Left renal pelvis (tissue), 4 donors: ENCODE measurements at regions not wholly inside any gene's neighbourhood (a gene's known extent, or its start where the extent isn't known, plus 50 kb on each side); places are given as distances from the start of the nearest gene placed in this dataset.

Experiments
- DNase-seq, 4 donors: peaks; one replicate each; pipeline ENCODE4 v3.0.0-alpha.2; 2013; ENCODE audit warnings: low read depth in 4 of 4, low spot score in 3 of 4

GRCh38 chr17:69928611-69929010, 146.4 kb upstream of the KCNJ16 start:
- no peak for DNase-seq

DNA sequence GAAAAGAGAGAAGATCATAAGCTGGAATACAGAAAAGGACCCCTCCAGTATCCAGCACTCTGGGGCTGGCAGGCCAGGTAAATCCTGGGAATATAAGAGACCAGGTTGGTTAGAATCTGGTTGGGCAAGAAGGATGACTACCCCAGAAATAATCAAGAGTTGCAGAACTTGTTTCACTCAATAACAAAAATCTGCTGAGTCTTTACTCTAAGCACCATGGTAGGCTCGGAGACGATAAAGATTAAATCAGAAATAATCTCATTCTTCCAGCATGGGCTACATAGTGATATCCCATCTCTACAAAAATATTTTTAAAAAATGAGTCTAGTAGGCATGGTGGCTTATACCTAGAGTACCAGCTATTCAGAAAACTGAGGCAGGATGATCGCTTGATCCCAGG, 138.0 kb upstream of the KCNJ16 start:
- DNase-seq = no peak

- no peak for DNase-seq
These were observed 132.0 kb upstream of the KCNJ16 start for GRCh38 chr17:69943058-69943457.

- DNase-seq = no peak
These were observed 130.6 kb upstream of the KCNJ16 start for GRCh38 chr17:69944406-69944805.

- no peak for DNase-seq
These were observed 129.3 kb upstream of the KCNJ16 start for GRCh38 chr17:69945698-69946185.

DNA sequence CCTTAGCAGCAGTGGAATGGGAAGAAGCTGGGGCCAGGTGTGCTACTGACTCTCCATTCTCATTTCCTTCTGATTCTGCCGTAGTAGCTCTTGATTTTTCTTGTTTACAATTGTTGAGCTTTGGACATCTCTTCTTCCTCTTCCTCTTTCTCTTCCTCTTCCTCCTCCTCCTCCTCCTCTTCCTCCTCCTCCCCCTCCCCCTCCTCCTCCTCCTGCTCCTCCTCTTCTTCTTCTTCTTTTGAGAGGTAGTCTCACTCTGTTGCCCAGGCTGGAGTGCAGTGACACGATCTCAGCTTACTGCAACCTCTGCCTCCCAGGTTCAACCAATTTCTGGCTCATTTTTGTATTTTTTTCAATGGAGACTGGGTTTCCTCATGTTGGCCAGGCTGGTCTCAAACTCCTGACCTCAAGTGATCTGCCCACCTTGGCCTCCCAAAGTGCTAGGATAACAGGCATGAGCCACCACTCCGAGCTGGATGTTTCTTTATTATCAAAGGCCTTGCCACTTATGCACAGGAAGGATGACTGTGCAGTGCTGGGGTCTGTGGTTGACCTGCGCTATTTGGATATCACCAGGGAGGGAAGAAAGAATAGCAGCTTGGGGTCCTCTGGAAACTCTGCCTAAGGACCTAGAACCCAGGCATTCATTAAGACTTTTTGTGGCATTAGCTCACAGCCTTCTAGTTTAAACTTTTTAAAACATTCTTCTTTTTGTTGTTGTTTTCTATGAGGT, 127.8 kb upstream of the KCNJ16 start:
- DNase-seq = no peak

DNA sequence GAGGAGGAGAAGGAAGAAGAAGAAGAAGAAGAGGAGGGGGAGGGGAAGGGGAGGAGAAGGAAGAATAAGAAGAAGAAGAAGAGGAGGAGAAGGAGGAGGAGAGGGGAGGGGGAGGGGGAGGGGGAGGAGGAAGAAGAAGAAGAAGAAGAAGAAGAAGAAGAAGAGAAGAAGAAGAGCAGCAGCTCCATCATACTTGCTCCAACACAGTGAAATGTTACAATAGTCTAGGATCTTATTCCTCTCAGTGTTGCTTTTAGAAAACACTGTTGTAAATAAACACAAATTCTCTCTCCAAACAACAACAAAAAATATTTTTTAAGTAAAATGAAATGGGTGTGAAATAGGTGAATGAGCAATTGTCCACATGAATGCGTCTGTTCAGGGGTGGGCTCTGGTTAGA, 126.6 kb upstream of the KCNJ16 start:
- DNase-seq = no peak

DNA sequence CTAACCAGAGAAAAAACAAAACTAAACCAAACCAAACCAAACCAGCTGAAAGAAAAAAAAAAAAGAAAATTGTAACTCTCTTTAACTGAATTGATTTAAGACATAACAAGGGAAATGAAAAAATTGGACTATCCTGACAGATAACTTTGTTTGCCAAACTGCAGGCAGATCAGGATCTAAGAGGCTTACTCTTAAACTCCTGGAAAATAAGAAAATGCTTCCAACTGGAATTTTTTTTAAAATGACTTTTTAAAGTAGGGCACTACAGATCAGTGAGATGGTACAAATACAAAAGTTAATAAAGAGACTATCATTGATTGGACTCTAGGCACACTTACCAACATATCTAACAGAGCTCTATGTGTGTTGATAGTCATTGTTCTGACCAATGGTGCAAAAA, 125.5 kb upstream of the KCNJ16 start:
- no peak for DNase-seq

- DNase-seq = no peak
These were observed 124.9 kb upstream of the KCNJ16 start for GRCh38 chr17:69949973-69950695.

- DNase-seq = no peak
These were observed 124.2 kb upstream of the KCNJ16 start for GRCh38 chr17:69950701-69951418.

GRCh38 chr17:69954241-69954925, 120.6 kb upstream of the KCNJ16 start:
- no peak for DNase-seq

- no peak for DNase-seq
These were observed 117.0 kb upstream of the KCNJ16 start for GRCh38 chr17:69958063-69958462.

DNA sequence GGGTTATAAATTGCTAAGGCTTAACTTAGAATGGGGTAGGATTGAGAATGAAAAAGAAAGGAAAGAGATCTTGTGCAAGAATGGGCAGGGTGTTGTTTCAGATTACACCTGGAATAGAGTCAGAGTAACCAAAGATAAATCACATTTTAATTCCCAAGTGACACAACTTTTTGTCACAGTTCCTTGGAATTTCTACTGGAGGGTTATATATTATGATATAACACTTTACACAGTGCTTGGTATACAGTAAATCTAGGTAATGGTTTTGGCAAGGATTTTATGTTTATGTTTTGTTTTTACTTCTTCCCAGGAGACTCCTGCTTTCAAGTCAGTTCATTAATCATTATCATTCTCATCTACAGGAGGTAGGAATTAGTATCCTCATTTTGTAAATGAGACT, 115.7 kb upstream of the KCNJ16 start:
- no peak for DNase-seq

DNA sequence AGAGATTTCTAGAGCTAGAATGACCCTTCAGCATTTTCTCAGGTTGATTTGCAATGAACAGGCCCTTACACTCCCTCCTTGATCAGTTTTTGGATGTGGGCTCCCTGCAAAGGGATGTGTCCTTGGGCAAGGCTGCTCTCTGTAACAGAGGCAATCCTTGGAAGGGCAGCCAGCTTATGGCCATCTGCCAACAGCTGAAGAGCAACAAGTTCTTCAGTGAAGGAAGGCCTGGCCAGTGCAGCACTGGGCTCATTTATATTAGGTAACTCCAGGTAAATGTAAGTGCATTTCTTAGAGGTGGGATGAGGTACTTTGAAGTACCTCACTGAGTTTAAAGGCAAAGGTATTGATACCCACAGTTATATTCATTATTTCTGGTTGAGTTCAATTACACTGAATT, 114.3 kb upstream of the KCNJ16 start:
- DNase-seq = no peak

DNA sequence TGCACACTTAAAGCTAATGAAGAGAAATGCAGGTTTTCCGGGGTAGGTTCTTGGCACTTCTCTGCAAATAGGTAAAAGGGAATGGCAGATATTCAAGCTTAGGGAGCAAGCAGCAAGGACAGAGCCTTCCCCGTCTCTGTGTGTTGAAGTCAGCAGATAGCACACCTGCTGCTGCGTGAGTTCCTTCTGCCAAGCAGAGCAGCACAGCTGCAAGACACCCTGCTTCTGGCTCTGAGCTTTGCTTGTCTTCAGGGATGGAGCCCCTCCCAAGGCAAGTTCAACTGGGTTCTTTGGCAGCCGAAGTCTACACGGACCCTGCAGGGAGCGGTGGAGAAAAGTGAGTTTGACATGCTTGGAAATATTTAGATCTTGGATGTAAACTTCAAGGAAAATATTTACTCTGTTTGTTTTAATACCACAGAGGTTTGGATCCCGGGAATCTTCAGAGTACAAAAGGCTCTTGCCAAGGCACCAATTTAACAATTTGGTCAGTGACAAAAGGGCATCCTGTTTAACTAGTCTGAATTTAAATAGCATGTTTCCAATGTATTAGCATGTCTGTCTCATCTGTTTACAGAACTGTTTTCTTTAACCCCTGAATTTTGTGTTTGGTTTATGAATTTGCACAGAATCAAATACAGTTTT, 113.4 kb upstream of the KCNJ16 start:
- DNase-seq = no peak

DNA sequence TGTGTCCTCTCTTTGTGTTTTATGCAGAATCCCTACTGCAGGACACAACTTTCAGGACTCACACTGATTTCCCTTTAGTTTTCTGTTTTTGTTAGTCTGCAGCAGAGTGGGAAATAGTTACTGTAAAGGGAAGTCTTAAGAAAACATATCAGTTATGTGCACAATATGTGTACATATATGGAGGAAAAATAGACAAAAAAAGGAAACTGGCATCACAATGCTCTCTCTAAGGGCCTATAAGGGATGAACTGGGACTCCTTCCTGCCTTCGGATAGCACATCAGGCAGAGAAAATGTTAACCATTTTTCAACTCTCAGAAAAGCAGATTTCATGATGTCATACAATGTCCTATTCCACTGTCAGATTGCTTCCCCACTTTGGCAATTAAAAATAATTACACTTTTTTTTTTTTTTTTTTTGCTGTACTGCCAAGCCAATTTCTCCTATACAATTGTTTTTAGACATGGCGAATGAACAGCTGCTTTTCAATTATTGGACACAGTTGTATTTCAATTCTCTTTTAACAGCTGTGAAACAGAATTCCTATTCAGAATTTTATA, 112.5 kb upstream of the KCNJ16 start:
- no peak for DNase-seq

DNA sequence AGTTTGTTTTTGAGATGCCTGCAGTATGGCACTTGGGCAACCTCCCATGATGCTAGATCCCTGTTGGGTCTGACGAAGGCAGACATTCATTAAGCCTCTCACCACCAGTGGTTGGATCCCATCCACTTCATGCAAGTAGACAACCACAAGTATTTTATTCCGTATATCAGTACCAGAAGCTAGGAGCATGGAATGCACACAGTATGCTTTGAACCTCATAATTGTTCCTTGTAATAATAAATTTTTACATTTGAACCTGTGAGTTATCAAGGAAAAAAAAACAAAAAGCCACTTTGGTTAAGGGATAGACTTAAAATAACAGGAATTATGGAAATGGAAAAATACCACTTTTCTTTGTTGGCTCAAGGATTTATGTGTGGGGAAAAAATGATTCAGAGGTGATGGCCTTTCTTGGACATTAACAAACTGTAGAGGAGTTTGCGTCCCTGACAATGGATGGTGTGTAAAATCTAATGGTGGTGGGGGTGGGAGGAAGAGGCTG, 107.1 kb upstream of the KCNJ16 start:
- DNase-seq = no peak

DNA sequence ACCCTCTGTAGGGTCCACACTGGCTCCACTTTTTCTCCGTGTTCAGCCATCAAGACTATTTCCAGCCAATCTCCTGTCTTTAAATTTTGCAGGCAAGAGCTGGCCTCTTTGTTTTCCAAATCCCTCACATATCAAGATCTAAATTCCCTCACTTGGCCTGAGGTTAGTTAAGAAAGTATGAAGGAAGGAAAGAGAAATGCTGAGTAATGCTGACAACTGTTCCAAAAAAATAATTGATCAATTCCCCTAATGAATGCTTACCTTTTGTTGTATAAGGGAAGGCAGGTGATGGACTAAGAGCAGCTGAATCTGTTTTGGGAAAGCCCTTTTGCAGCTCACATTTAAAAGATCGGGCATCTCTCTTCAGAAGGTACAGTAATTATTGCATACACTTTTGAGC, 105.1 kb upstream of the KCNJ16 start:
- no peak for DNase-seq

- DNase-seq = no peak
These were observed 102.8 kb upstream of the KCNJ16 start for GRCh38 chr17:69972251-69972650.

GRCh38 chr17:69975808-69976207, 99.2 kb upstream of the KCNJ16 start:
- no peak for DNase-seq
